ENCODE measurements at regions not wholly inside any gene's neighbourhood (a gene's known extent, or its start where the extent isn't known, plus 50 kb on each side); places are given as distances from the start of the nearest gene placed in this dataset.

DNA sequence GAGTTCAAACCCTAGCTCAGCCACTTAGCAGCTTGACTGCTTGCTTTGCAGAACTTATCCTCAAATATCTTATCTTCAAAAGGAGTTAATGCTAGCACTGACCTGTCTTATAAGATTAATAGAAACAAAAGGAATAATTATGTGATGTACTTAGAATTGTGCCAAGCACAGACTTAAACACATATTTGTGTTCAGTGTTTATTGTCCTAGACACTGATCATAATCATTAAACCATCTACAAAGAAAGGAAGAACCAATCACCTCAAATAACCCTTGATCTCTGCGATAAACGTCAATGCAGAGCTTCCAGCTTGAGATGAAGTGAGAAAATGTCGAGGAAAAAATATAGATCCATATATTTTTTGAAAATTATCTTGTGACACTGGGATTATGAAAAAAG, 73.1 kb downstream of the ATXN7L3B start:
- DNase-seq (ENCODE audit: low spot score, unreplicated experiment) = no peak
- Mint-ChIP-seq H3K36me3 (ENCODE audit: insufficient read depth) (no peaks in the 10 kb centered on the region), H3K4me3 (ENCODE audit: low read depth) (no peak overlapping the region), H3K27me3 (no peaks in the 10 kb centered on the region), H3K9me3 (ENCODE audit: low read depth) (no peaks in the 10 kb centered on the region), H3K4me1 (ENCODE audit: low read depth) (no peaks in the 10 kb centered on the region), H3K27ac (no peak overlapping the region)
- TF ChIP-seq CTCF (IDR thresholded peaks at IDR 0.05; ENCODE audit: unreplicated experiment) = no peak

GRCh38 chr12:74614426-74614825, 76.8 kb downstream of the ATXN7L3B start:
- no peak overlapping the region for H3K27ac Mint-ChIP-seq
- no peaks in the 10 kb centered on the region for H3K4me1 Mint-ChIP-seq (ENCODE audit: low read depth)
- no peaks in the 10 kb centered on the region for H3K36me3 Mint-ChIP-seq (ENCODE audit: insufficient read depth)
- no peaks in the 10 kb centered on the region for H3K9me3 Mint-ChIP-seq (ENCODE audit: low read depth)
- DNase-seq (ENCODE audit: low spot score, unreplicated experiment) = no peak
- H3K27me3 Mint-ChIP-seq = no peaks in the 10 kb centered on the region
- no peak for TF ChIP-seq CTCF (IDR thresholded peaks at IDR 0.05; ENCODE audit: unreplicated experiment)
- H3K4me3 Mint-ChIP-seq (ENCODE audit: low read depth) = no peak overlapping the region

- Mint-ChIP-seq H3K36me3 (ENCODE audit: insufficient read depth) (no peaks in the 10 kb centered on the region), H3K4me3 (ENCODE audit: low read depth) (no peak overlapping the region), H3K9me3 (ENCODE audit: low read depth) (peaks cover 4% of the 10 kb centered on the region), H3K27ac (no peak overlapping the region), H3K4me1 (ENCODE audit: low read depth) (peaks cover 17% of the 10 kb centered on the region), H3K27me3 (no peaks in the 10 kb centered on the region)
- no peak for DNase-seq (ENCODE audit: low spot score, unreplicated experiment)
- TF ChIP-seq CTCF (IDR thresholded peaks at IDR 0.05; ENCODE audit: unreplicated experiment) = no peak
These were observed 81.4 kb downstream of the ATXN7L3B start for GRCh38 chr12:74619084-74619483.

DNA sequence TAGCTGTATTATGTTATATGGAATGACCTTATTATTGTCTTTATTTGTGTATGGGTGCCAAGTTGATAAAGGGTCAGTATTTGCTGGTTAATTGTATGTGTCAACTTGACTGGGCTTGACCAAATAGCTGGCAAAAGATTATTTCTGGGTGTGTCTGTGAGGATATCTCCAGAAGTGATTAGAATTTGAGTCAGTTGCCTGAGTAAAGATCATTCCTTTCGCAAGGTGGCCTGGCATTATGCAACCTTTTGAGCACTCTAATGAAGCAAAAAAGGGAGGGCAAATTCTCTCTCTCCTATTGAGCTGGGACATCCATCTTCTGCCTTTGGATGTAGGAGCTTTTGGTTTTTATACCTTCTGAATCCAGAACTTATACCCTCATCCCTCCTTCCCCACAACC, 82.2 kb downstream of the ATXN7L3B start:
- Mint-ChIP-seq H3K4me3 (ENCODE audit: low read depth) (no peak overlapping the region), H3K36me3 (ENCODE audit: insufficient read depth) (no peaks in the 10 kb centered on the region), H3K27me3 (no peaks in the 10 kb centered on the region), H3K27ac (no peak overlapping the region), H3K9me3 (ENCODE audit: low read depth) (peaks cover 4% of the 10 kb centered on the region), H3K4me1 (ENCODE audit: low read depth) (peaks cover 17% of the 10 kb centered on the region)
- DNase-seq (ENCODE audit: low spot score, unreplicated experiment) = no peak
- TF ChIP-seq CTCF (IDR thresholded peaks at IDR 0.05; ENCODE audit: unreplicated experiment) = no peak

DNA sequence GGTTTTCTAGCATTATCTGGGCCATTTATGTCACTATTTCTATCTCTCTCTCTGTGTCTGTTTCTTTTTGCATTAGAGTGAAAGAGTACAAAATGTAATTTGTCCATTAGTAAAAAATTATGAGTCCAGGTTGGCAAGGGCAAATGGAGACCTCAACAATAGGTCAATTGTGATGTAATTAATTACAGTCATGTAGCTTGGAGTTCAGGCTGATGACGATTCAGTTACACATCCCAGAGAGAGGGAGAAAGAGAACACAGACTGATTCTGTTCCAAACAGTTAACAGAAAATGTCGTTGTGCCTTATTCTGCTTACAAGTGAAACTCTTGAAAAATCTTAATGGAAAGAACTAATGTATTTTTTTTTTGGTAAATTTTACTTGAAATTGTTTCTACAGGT, 83.3 kb downstream of the ATXN7L3B start:
- no peaks in the 10 kb centered on the region for H3K27me3 Mint-ChIP-seq
- H3K4me3 Mint-ChIP-seq (ENCODE audit: low read depth) = no peak overlapping the region
- DNase-seq (ENCODE audit: low spot score, unreplicated experiment) = no peak
- peaks cover 17% of the 10 kb centered on the region for H3K4me1 Mint-ChIP-seq (ENCODE audit: low read depth)
- no peaks in the 10 kb centered on the region for H3K36me3 Mint-ChIP-seq (ENCODE audit: insufficient read depth)
- no peak for TF ChIP-seq CTCF (IDR thresholded peaks at IDR 0.05; ENCODE audit: unreplicated experiment)
- H3K27ac Mint-ChIP-seq = no peak overlapping the region
- H3K9me3 Mint-ChIP-seq (ENCODE audit: low read depth) = peaks cover 4% of the 10 kb centered on the region
